GM23338 (cell line): ENCODE measurements at regions not wholly inside any gene's neighbourhood (a gene's known extent, or its start where the extent isn't known, plus 50 kb on each side); places are given as distances from the start of the nearest gene placed in this dataset.
"Not testable (repeated sequence)": the region's sequence is repeated elsewhere in the genome, so short reads cannot be mapped to it uniquely, and the experiment has no call there.

ENCODE experiments used
- ATAC-seq: fragments of 200-7000 bp; cut with Tn5 transposase; 3 replicates; pipeline ENCODE4 v1.9.1; 2020
- DNase-seq: peaks from one replicate; pipeline ENCODE4 v3.0.0-alpha.2; 2015; ENCODE audit warnings: low spot score
- H2AFZ ChIP-seq: fragments of 200-600 bp; sonication (generic); 2 replicates; pipeline ENCODE4 v1.8.0; 2016; ENCODE audit warnings: antibody characterized with exemption, mild to moderate bottlenecking, moderate library complexity
- H3F3A ChIP-seq: fragments of 200-600 bp; sonication (generic); replicated peaks from 2 replicates; pipeline ENCODE4 v1.8.0; 2017; ENCODE audit warnings: antibody characterized with exemption, mixed run types, low read depth
- H3K27ac ChIP-seq: fragments of 200-600 bp; sonication (generic); 2 replicates; pipeline ENCODE4 v1.6.1; 2016; ENCODE audit warnings: low read depth
- H3K27me3 ChIP-seq: fragments of 200-600 bp; sonication (generic); 2 replicates; pipeline ENCODE4 v1.8.0; 2016; ENCODE audit warnings: mild to moderate bottlenecking, mixed run types, moderate library complexity; ENCODE audit not compliant: insufficient read depth
- H3K36me3 ChIP-seq: fragments of 200-600 bp; sonication (generic); 2 replicates; pipeline ENCODE4 v1.8.0; 2016; ENCODE audit warnings: mild to moderate bottlenecking; ENCODE audit not compliant: insufficient read depth
- H3K4me1 ChIP-seq: fragments of 200-600 bp; sonication (generic); 2 replicates; pipeline ENCODE4 v1.8.0; 2016; ENCODE audit warnings: mild to moderate bottlenecking, moderate library complexity; ENCODE audit not compliant: insufficient read depth
- H3K4me2 ChIP-seq: fragments of 200-600 bp; sonication (generic); 2 replicates; pipeline ENCODE4 v1.7.1; 2017; ENCODE audit warnings: mixed run types
- H3K4me3 ChIP-seq: fragments of 200-600 bp; sonication (generic); 2 replicates; pipeline ENCODE4 v1.6.1; 2016; ENCODE audit warnings: mixed run types
- H3K79me2 ChIP-seq: fragments of 200-600 bp; sonication (generic); replicated peaks from 2 replicates; pipeline ENCODE4 v1.8.0; 2017; ENCODE audit warnings: mild to moderate bottlenecking; ENCODE audit not compliant: insufficient read depth
- H3K9me2 ChIP-seq: fragments of 200-600 bp; sonication (generic); 2 replicates; pipeline ENCODE4 v1.8.0; 2017; ENCODE audit not compliant: insufficient read depth
- H4K20me1 ChIP-seq: fragments of 200-600 bp; sonication (generic); replicated peaks from 2 replicates; pipeline ENCODE4 v1.8.0; 2017; ENCODE audit warnings: mild to moderate bottlenecking; ENCODE audit not compliant: insufficient read depth
- H3K27ac Mint-ChIP-seq: 2 replicates; pipeline ENCODE4 v1.8.0; 2020; ENCODE audit warnings: inconsistent platforms, mild to moderate bottlenecking, moderate library complexity, mixed read lengths
- H3K27me3 Mint-ChIP-seq: 3 replicates; pipeline ENCODE4 v1.8.0; 2022; ENCODE audit warnings: low read depth, mild to moderate bottlenecking, moderate library complexity, mixed read lengths, inconsistent platforms; ENCODE audit not compliant: insufficient read depth, poor library complexity
- H3K36me3 Mint-ChIP-seq: 3 replicates; pipeline ENCODE4 v1.8.0; 2021; ENCODE audit warnings: low read depth, mild to moderate bottlenecking, inconsistent platforms, moderate library complexity, mixed read lengths
- H3K4me1 Mint-ChIP-seq: 3 replicates; pipeline ENCODE4 v1.8.0; 2020; ENCODE audit warnings: mild to moderate bottlenecking, inconsistent platforms, mixed read lengths
- H3K4me3 Mint-ChIP-seq: 3 replicates; pipeline ENCODE4 v1.8.0; 2021; ENCODE audit warnings: moderate library complexity, mild to moderate bottlenecking, inconsistent platforms, mixed read lengths
- H3K9me3 Mint-ChIP-seq: 3 replicates; pipeline ENCODE4 v1.8.0; 2020; ENCODE audit warnings: moderate library complexity, mild to moderate bottlenecking, inconsistent platforms, mixed read lengths
- CREB1 ChIP-seq: fragments of 250-450 bp; sonication (Bioruptor Pico); IDR thresholded peaks from 2 replicates; pipeline ENCODE4 v1.5.0; 2020; ENCODE audit warnings: low read depth, mild to moderate bottlenecking, moderate library complexity
- ETS1 ChIP-seq: IDR thresholded peaks from 2 replicates; pipeline ENCODE4 v1.6.1; 2016; ENCODE audit warnings: antibody characterized with exemption
- EZH2 ChIP-seq: fragments of 200-600 bp; sonication (generic); IDR thresholded peaks from one replicate; pipeline ENCODE4 v1.8.0; 2017; ENCODE audit warnings: antibody characterized with exemption, mild to moderate bottlenecking, low read depth; ENCODE audit not compliant: unreplicated experiment
- EZH2phosphoT487 ChIP-seq: fragments of 200-600 bp; sonication (generic); IDR thresholded peaks from one replicate; pipeline ENCODE4 v1.8.1; 2018; ENCODE audit warnings: antibody characterized with exemption; ENCODE audit not compliant: unreplicated experiment
- JUNB ChIP-seq: IDR thresholded peaks from one replicate; pipeline ENCODE4 v1.6.1; 2016; ENCODE audit warnings: antibody characterized with exemption; ENCODE audit not compliant: unreplicated experiment
- NANOG ChIP-seq: IDR thresholded peaks from 2 replicates; pipeline ENCODE4 v1.6.1; 2016; ENCODE audit warnings: antibody characterized with exemption, borderline replicate concordance
- POLR2AphosphoS5 ChIP-seq: IDR thresholded peaks from 2 replicates; pipeline ENCODE4 v1.6.1; 2016; ENCODE audit warnings: antibody characterized with exemption, low read depth
- REST ChIP-seq: IDR thresholded peaks from one replicate; pipeline ENCODE4 v1.6.1; 2018; ENCODE audit warnings: antibody characterized with exemption; ENCODE audit not compliant: unreplicated experiment
- STAT1 ChIP-seq: IDR thresholded peaks from one replicate; pipeline ENCODE4 v1.6.1; 2016; ENCODE audit warnings: antibody characterized with exemption; ENCODE audit not compliant: unreplicated experiment
- ZNF331 ChIP-seq: fragments of 250-450 bp; sonication (Bioruptor Pico); IDR thresholded peaks from 2 replicates; pipeline ENCODE4 v1.5.0; 2020; ENCODE audit warnings: low read depth, mild to moderate bottlenecking, moderate library complexity

GRCh38 chr21:35381743-35382310 is 332.7 kb upstream of the RUNX1 start:
- no peaks in the 10 kb centered on the region for H3K27me3 Mint-ChIP-seq
- H3F3A ChIP-seq = no peaks in the 10 kb centered on the region
- no peak for TF ChIP-seq REST
- TF ChIP-seq EZH2phosphoT487 = no peak
- TF ChIP-seq CREB1 (CRISPR knock-in tag) = no peak
- TF ChIP-seq ZNF331 (CRISPR knock-in tag) = no peak
- no peak for TF ChIP-seq NANOG
- ATAC-seq (no peak), DNase-seq (no peak)
- no peaks in the 10 kb centered on the region for H4K20me1 ChIP-seq
- H3K4me1 ChIP-seq = peaks cover 4% of the 10 kb centered on the region; the same call in 1 of the 2 replicates
- no peak overlapping the region for H3K27ac ChIP-seq
- no peaks in the 10 kb centered on the region for H3K36me3 ChIP-seq
- H3K4me2 ChIP-seq = no peak overlapping the region
- no peaks in the 10 kb centered on the region for H3K36me3 Mint-ChIP-seq
- no peaks in the 10 kb centered on the region for H3K9me2 ChIP-seq
- H3K27ac Mint-ChIP-seq = no peak overlapping the region
- H3K4me1 Mint-ChIP-seq = peaks cover 10% of the 10 kb centered on the region
- H3K79me2 ChIP-seq = no peaks in the 10 kb centered on the region
- no peak overlapping the region for H2AFZ ChIP-seq
- no peaks in the 10 kb centered on the region for H3K9me3 Mint-ChIP-seq
- no peaks in the 10 kb centered on the region for H3K27me3 ChIP-seq
- H3K4me3 Mint-ChIP-seq = no peak overlapping the region
- no peak overlapping the region for H3K4me3 ChIP-seq

GRCh38 chr21:35380304-35380703 is 331.2 kb upstream of the RUNX1 start:
- not testable (repeated sequence) for H3F3A ChIP-seq, H3K4me1 ChIP-seq, DNase-seq, H3K4me3 Mint-ChIP-seq, H3K9me2 ChIP-seq, H3K36me3 ChIP-seq, H3K4me3 ChIP-seq, H4K20me1 ChIP-seq, H3K4me2 ChIP-seq, H3K27me3 Mint-ChIP-seq, H3K27ac Mint-ChIP-seq, H3K27me3 ChIP-seq, H3K79me2 ChIP-seq, H2AFZ ChIP-seq, H3K27ac ChIP-seq, H3K36me3 Mint-ChIP-seq, H3K9me3 Mint-ChIP-seq, ATAC-seq
- H3K4me1 Mint-ChIP-seq = peaks cover 10% of the 10 kb centered on the region

GRCh38 chr21:35378881-35379280 is 329.8 kb upstream of the RUNX1 start:
- Histone ChIP-seq H3K4me3 (no peak overlapping the region), H3K79me2 (no peaks in the 10 kb centered on the region), H3K4me2 (no peak overlapping the region), H3K27ac (no peak overlapping the region), H3K27me3 (no peaks in the 10 kb centered on the region), H4K20me1 (no peaks in the 10 kb centered on the region), H3K9me2 (no peaks in the 10 kb centered on the region), H3K36me3 (no peaks in the 10 kb centered on the region), H3K4me1 (peaks cover 4% of the 10 kb centered on the region; the same call in 1 of the 2 replicates), H2AFZ (no peak overlapping the region), H3F3A (no peaks in the 10 kb centered on the region)
- Mint-ChIP-seq H3K27me3 (no peaks in the 10 kb centered on the region), H3K9me3 (no peaks in the 10 kb centered on the region), H3K36me3 (no peaks in the 10 kb centered on the region), H3K27ac (no peak overlapping the region), H3K4me1 (peaks cover 5% of the 10 kb centered on the region; the same call in 2 of the 3 replicates), H3K4me3 (no peak overlapping the region)
- DNase-seq (no peak), ATAC-seq (no peak)
- TF ChIP-seq EZH2 (no peak), ETS1 (no peak), POLR2AphosphoS5 (no peak), EZH2phosphoT487 (no peak), NANOG (no peak), REST (no peak), JUNB (no peak), STAT1 (no peak)
